GM12873 (cell line): ENCODE measurements at regions not wholly inside any gene's neighbourhood (a gene's known extent, or its start where the extent isn't known, plus 50 kb on each side); places are given as distances from the start of the nearest gene placed in this dataset.

Source experiments
- TF ChIP-seq, protein P1 (sequence below): IDR thresholded peaks from 2 replicates; pipeline ENCODE4 v1.5.1; 2012; ENCODE audit warnings: low read depth, mild to moderate bottlenecking, moderate library complexity, low read length, control low read depth; ENCODE audit not compliant: insufficient read depth; ENCODE audit errors: missing control alignments

DNA sequence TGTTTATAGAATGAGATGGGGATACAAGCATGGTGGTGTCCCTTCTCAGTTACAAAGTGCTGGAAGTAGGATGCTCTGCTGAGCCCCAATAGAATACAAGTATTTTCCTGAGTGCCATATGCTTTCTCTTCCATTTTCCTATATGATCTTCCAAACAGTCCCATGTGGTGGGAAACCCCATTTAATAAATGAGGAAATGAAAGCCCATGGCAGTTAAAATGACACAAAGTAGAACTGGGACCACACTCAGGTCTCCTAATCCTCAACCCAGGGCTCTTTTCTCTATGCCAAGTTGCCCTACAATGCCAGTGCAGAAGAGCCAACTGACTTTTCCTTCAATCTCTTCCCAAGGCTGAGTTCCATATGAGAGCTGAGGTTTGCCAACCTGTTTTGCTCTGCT lies 198.0 kb upstream of the FOXN2 start:
- TF ChIP-seq, protein P1, sequence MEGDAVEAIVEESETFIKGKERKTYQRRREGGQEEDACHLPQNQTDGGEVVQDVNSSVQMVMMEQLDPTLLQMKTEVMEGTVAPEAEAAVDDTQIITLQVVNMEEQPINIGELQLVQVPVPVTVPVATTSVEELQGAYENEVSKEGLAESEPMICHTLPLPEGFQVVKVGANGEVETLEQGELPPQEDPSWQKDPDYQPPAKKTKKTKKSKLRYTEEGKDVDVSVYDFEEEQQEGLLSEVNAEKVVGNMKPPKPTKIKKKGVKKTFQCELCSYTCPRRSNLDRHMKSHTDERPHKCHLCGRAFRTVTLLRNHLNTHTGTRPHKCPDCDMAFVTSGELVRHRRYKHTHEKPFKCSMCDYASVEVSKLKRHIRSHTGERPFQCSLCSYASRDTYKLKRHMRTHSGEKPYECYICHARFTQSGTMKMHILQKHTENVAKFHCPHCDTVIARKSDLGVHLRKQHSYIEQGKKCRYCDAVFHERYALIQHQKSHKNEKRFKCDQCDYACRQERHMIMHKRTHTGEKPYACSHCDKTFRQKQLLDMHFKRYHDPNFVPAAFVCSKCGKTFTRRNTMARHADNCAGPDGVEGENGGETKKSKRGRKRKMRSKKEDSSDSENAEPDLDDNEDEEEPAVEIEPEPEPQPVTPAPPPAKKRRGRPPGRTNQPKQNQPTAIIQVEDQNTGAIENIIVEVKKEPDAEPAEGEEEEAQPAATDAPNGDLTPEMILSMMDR: no peak

DNA sequence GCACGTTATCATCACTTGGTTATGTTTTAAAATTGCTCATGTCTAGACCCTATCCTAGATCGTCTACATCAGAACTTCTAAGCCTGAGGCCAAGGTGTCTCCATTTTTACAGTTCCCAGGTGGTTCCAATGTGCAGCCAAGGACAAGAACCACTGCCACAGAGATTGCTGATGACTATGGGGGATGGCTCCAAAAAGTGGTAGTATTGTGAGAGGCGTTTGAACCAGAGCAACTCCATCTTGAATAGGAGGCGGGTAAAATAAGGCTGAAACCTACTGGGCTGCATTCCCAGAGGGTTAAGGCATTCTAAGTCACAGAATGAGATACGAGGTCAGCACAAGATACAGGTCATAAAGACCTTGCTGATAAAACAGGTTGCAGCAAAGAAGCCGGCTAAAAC lies 195.6 kb upstream of the FOXN2 start:
- TF ChIP-seq, protein P1: no peak

DNA sequence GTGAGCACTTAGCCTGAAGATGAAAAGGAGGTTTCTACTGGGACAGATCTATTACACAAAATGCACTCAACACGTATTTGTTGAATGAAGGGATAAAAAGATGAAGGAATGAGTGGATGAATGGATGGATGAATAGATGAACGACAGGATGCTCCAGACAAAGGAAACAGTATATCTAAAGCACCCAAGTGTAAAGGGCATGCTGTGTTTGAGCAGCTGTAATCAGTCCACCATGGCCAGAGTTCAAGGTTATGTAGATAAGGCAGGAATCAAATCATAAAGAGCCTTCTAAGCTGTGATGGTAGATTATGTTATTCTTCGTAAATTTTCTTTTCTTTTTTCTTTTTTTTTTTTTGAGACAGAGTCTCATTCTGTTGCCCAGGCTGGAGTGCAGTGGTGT lies 194.4 kb upstream of the FOXN2 start:
- TF ChIP-seq, protein P1: no peak

DNA sequence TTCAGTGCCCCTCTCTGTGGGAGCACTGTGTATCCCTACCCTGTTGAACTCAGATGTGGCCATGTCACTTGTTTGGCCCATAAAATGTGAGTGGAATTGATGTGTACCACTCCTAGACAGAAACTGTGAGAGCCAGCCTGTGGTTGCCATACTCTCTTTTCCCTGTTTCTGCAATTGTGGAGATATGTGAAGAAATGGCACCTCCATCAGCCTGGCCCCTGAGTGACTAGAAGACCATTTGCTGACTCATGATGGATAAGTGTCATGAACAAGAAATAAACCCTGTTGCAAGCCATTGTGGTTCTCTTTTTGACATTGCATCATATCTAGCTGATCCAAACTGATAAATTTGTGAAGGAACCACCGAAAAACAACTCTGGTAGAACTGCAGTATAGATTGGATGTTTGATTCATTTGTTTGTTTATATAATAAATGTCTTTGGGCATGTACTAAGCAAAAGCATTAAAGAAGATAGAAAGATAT lies 193.7 kb upstream of the FOXN2 start:
- TF ChIP-seq, protein P1: no peak

DNA sequence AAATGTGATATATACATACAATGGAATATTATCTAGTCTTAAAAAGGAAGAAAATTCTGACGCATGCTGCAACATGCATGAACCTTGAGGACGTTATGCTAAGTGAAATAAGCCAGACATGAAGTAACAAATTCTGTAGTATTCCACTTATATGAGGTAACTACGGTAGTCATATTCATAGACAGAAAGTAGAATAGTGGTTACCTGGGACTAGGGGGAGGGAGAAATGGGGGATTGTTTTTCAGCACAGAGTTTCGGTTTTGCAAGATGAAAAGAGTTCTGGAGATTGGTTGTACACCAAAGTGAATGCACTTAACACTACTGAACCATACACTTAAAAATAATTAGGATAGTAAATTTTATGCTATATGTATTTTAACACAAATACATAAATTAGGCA lies 192.3 kb upstream of the FOXN2 start:
- TF ChIP-seq, protein P1: no peak

DNA sequence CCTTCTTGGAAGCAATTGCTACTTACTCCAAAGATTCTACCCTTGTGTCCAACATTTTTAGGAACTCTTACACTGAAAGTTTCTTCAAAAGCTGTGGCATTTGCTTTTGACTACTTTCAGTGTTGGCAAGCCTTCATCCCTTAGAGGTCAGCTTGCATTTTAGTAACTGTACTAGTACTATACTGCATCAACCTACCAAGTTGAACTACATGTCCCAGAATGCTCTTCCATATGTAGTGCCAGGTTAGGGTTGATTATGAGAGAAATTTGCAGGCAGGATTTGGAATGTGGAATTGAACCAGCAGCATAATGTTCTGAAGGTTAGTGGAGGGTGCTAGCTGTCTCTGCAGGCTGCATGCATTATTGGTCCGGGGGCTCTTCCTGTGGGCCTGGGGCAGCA lies 189.9 kb upstream of the FOXN2 start:
- TF ChIP-seq, protein P1: no peak

DNA sequence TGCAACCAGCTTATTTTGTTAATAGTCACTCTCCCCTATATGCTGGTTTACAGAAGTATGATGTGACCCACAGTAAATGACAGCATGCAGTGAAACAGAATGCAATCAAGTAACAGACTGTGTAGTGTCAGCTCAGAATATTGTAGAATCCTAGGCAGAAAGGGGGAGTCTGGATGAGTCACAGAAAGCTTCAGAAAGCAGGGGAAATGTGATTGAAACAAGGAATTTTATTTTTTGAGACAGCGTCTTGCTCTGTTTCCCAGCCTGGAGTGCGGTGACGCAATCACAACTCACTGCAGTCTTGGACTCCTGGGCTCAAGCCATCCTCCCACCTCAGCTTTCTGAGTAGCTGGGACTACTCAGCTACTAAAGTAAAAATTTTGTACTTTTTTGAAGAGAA lies 188.3 kb upstream of the FOXN2 start:
- TF ChIP-seq, protein P1: no peak
